ENCODE measurements at regions not wholly inside any gene's neighbourhood (a gene's known extent, or its start where the extent isn't known, plus 50 kb on each side); places are given as distances from the start of the nearest gene placed in this dataset.
A peak's percentile ranks its signal among the peaks of the same experiment; 100 is the strongest.
"Not testable (repeated sequence)": the region's sequence is repeated elsewhere in the genome, so short reads cannot be mapped to it uniquely, and the experiment has no call there.

- DNase-seq (ENCODE audit: low spot score): not testable (repeated sequence)
Observed at GRCh38 chr18:12179029-12179428, 75.1 kb upstream of the CIDEA start.

GRCh38 chr18:12179697-12180577 is 74.2 kb upstream of the CIDEA start:
- not testable (repeated sequence) for DNase-seq (ENCODE audit: low spot score)

- not testable (repeated sequence) for DNase-seq (ENCODE audit: low spot score)
Observed at GRCh38 chr18:12198797-12199196, 55.4 kb upstream of the CIDEA start.

GRCh38 chr18:12200186-12200585 is 54.0 kb upstream of the CIDEA start:
- peak; percentile 4 for DNase-seq (ENCODE audit: low spot score)
